ENCODE measurements at regions not wholly inside any gene's neighbourhood (a gene's known extent, or its start where the extent isn't known, plus 50 kb on each side); places are given as distances from the start of the nearest gene placed in this dataset.

DNA sequence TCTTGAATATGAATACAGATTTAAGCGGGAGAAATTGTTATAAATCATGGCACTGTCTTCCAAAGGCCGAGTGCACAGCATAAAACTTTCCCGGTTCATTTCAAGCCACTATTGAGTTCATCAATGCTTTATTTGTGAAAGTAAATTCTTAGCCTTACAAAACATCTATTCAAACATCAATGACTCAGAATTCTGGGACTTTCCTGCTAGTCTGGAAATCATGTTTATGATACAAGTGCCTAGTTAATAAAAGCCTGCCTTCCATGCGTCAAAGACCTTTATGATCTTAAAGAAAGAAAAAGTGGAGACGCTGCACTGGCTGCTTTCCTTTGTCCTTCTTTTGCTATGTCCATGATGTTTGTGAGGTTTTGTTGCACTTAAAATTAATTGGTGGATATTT is 137.7 kb downstream of the SETD4 start:
- Histone ChIP-seq H3K4me1 (ENCODE audit: insufficient read depth, low read length, poor library complexity, severe bottlenecking) (no peaks in the 10 kb centered on the region), H3K27ac (ENCODE audit: low read depth, low read length, poor library complexity, severe bottlenecking) (no peak overlapping the region), H4K20me1 (ENCODE audit: insufficient read depth, low read length) (no peaks in the 10 kb centered on the region), H3K9me3 (ENCODE audit: low read length) (no peaks in the 10 kb centered on the region), H2AFZ (ENCODE audit: low read length) (no peak overlapping the region), H3K79me2 (ENCODE audit: insufficient read depth, low read depth, low read length) (no peaks in the 10 kb centered on the region), H3K4me2 (ENCODE audit: low read length) (no peak overlapping the region), H3K36me3 (ENCODE audit: insufficient read depth, low read length) (no peaks in the 10 kb centered on the region), H3K9me2 (ENCODE audit: insufficient read depth, low read length) (no peaks in the 10 kb centered on the region), H3K4me3 (ENCODE audit: low read depth, low read length, poor library complexity, severe bottlenecking) (no peak overlapping the region)
- CTCF ChIA-PET (ENCODE audit: unreplicated experiment), result no interaction called here
- BruUV-seq (replicated peaks), result no TSS peak
- TF ChIP-seq EZH2phosphoT487 (IDR thresholded peaks at IDR 0.05; ENCODE audit: borderline replicate concordance, low read depth, low read length), result no peak
- TF ChIP-seq, protein P1, sequence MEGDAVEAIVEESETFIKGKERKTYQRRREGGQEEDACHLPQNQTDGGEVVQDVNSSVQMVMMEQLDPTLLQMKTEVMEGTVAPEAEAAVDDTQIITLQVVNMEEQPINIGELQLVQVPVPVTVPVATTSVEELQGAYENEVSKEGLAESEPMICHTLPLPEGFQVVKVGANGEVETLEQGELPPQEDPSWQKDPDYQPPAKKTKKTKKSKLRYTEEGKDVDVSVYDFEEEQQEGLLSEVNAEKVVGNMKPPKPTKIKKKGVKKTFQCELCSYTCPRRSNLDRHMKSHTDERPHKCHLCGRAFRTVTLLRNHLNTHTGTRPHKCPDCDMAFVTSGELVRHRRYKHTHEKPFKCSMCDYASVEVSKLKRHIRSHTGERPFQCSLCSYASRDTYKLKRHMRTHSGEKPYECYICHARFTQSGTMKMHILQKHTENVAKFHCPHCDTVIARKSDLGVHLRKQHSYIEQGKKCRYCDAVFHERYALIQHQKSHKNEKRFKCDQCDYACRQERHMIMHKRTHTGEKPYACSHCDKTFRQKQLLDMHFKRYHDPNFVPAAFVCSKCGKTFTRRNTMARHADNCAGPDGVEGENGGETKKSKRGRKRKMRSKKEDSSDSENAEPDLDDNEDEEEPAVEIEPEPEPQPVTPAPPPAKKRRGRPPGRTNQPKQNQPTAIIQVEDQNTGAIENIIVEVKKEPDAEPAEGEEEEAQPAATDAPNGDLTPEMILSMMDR (conservative IDR thresholded peaks at IDR 0.05; ENCODE audit: low read length), result no peak
- intact Hi-C loops (cut with micrococcal nuclease; ENCODE audit: unreplicated experiment), result no loop called here
- DNase-seq (ENCODE audit: low spot score), result no peak
- POLR2A ChIA-PET, result no interaction called here

DNA sequence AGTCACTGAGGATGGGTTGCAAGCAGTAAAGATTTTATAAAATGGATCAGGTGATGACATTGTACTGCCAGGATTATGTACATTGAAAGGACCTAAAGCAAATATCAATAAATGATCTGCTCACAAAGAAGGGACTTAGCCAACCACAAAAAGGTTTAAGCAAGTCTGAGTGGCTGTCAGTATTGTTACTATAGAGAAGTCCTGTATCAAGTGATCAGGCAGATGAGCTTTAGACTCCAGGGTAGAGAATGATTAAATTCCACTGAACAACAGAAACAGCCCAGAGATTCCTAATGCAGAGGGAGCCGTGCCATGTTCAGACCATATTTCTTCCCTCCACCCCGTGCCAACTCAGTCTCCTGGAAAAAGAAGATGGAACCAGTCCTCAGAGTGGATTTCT is 138.9 kb downstream of the SETD4 start:
- intact Hi-C loops (cut with micrococcal nuclease; ENCODE audit: unreplicated experiment), result no loop called here
- DNase-seq (ENCODE audit: low spot score), result no peak
- Histone ChIP-seq H3K4me1 (ENCODE audit: insufficient read depth, low read length, poor library complexity, severe bottlenecking) (no peaks in the 10 kb centered on the region), H3K9me2 (ENCODE audit: insufficient read depth, low read length) (no peaks in the 10 kb centered on the region), H3K4me2 (ENCODE audit: low read length) (no peak overlapping the region), H4K20me1 (ENCODE audit: insufficient read depth, low read length) (no peaks in the 10 kb centered on the region), H3K4me3 (ENCODE audit: low read depth, low read length, poor library complexity, severe bottlenecking) (no peak overlapping the region), H2AFZ (ENCODE audit: low read length) (no peak overlapping the region), H3K9me3 (ENCODE audit: low read length) (no peaks in the 10 kb centered on the region), H3K36me3 (ENCODE audit: insufficient read depth, low read length) (no peaks in the 10 kb centered on the region), H3K79me2 (ENCODE audit: insufficient read depth, low read depth, low read length) (no peaks in the 10 kb centered on the region), H3K27ac (ENCODE audit: low read depth, low read length, poor library complexity, severe bottlenecking) (no peak overlapping the region)
- ChIA-PET POLR2A (no interaction called here), CTCF (ENCODE audit: unreplicated experiment) (no interaction called here)
- no peak for TF ChIP-seq EZH2phosphoT487 (IDR thresholded peaks at IDR 0.05; ENCODE audit: borderline replicate concordance, low read depth, low read length)
- TF ChIP-seq, protein P1 (conservative IDR thresholded peaks at IDR 0.05; ENCODE audit: low read length), result no peak
- no TSS peak for BruUV-seq (replicated peaks)

DNA sequence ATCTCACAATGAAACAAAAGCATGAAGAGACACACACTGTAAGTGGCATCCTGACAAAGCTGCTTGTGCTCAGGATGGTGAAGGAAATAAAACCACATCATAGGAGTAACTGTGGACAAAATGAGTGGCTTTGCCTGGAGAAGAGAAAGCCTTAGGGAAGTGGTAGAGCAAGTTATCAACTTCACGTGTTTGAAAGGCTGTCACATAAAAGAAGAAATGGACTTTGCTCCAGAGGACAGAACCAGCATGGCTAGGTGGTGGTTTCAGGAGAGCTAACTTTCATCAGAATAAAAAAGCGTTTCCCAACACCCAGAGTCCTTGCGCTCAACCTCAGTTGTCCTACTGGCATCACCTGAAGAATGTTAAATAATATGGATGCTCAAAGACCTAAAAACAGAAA is 139.9 kb downstream of the SETD4 start:
- Histone ChIP-seq H2AFZ (ENCODE audit: low read length) (no peak overlapping the region), H3K27ac (ENCODE audit: low read depth, low read length, poor library complexity, severe bottlenecking) (no peak overlapping the region), H4K20me1 (ENCODE audit: insufficient read depth, low read length) (no peaks in the 10 kb centered on the region), H3K4me2 (ENCODE audit: low read length) (no peak overlapping the region), H3K4me3 (ENCODE audit: low read depth, low read length, poor library complexity, severe bottlenecking) (no peak overlapping the region), H3K9me3 (ENCODE audit: low read length) (no peaks in the 10 kb centered on the region), H3K4me1 (ENCODE audit: insufficient read depth, low read length, poor library complexity, severe bottlenecking) (no peaks in the 10 kb centered on the region), H3K79me2 (ENCODE audit: insufficient read depth, low read depth, low read length) (no peaks in the 10 kb centered on the region), H3K9me2 (ENCODE audit: insufficient read depth, low read length) (no peaks in the 10 kb centered on the region), H3K36me3 (ENCODE audit: insufficient read depth, low read length) (no peaks in the 10 kb centered on the region)
- no peak for TF ChIP-seq EZH2phosphoT487 (IDR thresholded peaks at IDR 0.05; ENCODE audit: borderline replicate concordance, low read depth, low read length)
- TF ChIP-seq, protein P1 (conservative IDR thresholded peaks at IDR 0.05; ENCODE audit: low read length), result no peak
- ChIA-PET POLR2A (interaction anchor here (1.0 kb wide), 1 partner anchor 10 kb away, joined by 3 read pairs; no protein-coding TSS in a partner anchor), CTCF (ENCODE audit: unreplicated experiment) (no interaction called here)
- no peak for DNase-seq (ENCODE audit: low spot score)
- intact Hi-C loops (cut with micrococcal nuclease; ENCODE audit: unreplicated experiment), result no loop called here
- no TSS peak for BruUV-seq (replicated peaks)

Data from OCI-LY7 (cell line).